PC-3 (cell line): ENCODE measurements at regions not wholly inside any gene's neighbourhood (a gene's known extent, or its start where the extent isn't known, plus 50 kb on each side); places are given as distances from the start of the nearest gene placed in this dataset.

Experiments
- EZH2 ChIP-seq: fragments of 300-600 bp; sonication (generic); IDR thresholded peaks from one replicate; pipeline ENCODE4 v1.6.1; 2017; ENCODE audit warnings: antibody characterized with exemption, mild to moderate bottlenecking, low read length; ENCODE audit not compliant: unreplicated experiment
- EZH2phosphoT487 ChIP-seq: fragments of 300-600 bp; sonication (generic); IDR thresholded peaks from 2 replicates; pipeline ENCODE4 v1.6.1; 2018; ENCODE audit warnings: mild to moderate bottlenecking, antibody characterized with exemption, low read length, borderline replicate concordance
- TF ChIP-seq, protein P1 (sequence below): fragments of 300-600 bp; sonication (generic); conservative IDR thresholded peaks from 2 replicates; pipeline ENCODE4 v1.5.1; 2017; ENCODE audit warnings: antibody characterized with exemption, low read depth, mild to moderate bottlenecking, low read length

DNA sequence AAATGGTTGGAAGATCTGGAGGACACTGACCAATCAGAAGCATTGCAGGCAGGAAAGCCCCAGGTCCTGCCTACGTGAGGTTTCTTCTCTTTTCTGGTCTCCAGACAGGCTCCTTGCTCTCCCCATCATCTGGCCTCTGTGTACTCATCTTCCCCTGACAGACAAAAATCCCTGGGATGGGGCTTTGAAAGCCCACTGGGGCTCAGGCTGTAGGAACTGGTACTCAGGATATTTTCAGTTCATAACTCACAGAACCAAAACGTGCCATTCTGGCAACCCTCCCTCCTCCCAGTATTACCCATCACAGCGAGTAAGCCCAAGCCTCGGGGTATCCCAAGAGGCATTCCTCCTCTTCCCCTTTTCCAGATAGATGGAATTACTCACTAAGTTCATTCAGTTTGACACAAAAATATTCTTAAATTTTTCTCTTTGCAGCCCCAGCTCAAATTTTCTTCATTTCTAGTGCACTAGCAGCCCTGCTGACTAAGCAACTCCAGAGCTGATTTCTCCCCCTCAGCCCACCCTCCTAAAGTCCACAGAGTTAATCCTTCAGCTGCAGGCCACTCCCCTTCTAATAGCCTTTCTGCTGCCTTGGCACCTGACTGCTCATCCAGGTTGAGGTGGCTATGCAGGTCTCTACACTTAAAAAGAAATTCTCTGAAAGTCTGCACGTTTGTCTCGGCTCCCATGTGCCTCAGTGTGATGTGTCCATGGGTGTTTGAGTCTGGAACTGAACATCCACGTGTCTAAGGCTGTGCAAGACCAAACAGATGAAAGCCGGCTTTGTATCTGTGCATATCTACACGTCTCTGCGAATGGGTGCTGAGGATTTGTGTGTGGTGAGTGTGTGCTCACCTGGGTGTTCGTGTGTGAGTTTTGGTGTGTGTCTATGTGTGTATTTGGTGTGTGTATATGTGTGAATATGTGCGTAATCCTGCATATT lies 331.4 kb downstream of the CCSER2 start:
- no peak for TF ChIP-seq EZH2
- no peak for TF ChIP-seq EZH2phosphoT487
- TF ChIP-seq, protein P1, sequence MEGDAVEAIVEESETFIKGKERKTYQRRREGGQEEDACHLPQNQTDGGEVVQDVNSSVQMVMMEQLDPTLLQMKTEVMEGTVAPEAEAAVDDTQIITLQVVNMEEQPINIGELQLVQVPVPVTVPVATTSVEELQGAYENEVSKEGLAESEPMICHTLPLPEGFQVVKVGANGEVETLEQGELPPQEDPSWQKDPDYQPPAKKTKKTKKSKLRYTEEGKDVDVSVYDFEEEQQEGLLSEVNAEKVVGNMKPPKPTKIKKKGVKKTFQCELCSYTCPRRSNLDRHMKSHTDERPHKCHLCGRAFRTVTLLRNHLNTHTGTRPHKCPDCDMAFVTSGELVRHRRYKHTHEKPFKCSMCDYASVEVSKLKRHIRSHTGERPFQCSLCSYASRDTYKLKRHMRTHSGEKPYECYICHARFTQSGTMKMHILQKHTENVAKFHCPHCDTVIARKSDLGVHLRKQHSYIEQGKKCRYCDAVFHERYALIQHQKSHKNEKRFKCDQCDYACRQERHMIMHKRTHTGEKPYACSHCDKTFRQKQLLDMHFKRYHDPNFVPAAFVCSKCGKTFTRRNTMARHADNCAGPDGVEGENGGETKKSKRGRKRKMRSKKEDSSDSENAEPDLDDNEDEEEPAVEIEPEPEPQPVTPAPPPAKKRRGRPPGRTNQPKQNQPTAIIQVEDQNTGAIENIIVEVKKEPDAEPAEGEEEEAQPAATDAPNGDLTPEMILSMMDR: no peak
